HuH-7 (cell line): ENCODE measurements at regions not wholly inside any gene's neighbourhood (a gene's known extent, or its start where the extent isn't known, plus 50 kb on each side); places are given as distances from the start of the nearest gene placed in this dataset.

Experiments
- DNase-seq: peaks from one replicate; pipeline ENCODE4 v3.0.0; 2011; ENCODE audit warnings: low spot score

DNA sequence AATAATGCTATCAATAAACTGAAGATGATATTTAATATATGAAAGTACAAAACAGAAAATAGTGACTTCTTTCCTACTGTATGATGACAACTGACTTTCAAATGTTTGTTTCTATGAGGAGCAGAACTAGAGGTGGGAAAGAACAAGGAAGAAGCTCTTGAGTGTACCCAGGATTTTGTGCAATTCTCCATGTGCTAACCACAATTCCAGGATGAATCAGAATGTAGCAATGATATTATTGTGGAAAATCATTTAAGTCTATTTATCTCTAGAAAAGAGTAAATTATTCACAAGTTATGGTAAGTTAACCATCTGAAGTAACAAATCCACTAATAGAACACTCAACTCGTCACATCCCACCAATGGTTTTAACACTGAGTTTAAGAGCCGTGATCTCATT, 324.1 kb upstream of the EMCN start:
- DNase-seq = no peak

GRCh38 chr4:100839712-100840111, 321.9 kb upstream of the EMCN start:
- DNase-seq = no peak

GRCh38 chr4:100838286-100838685, 320.5 kb upstream of the EMCN start:
- DNase-seq = no peak

- no peak for DNase-seq
Observed at GRCh38 chr4:100836929-100837328, 319.1 kb upstream of the EMCN start.

GRCh38 chr4:100834616-100835015, 316.8 kb upstream of the EMCN start:
- no peak for DNase-seq

GRCh38 chr4:100833906-100834305, 316.1 kb upstream of the EMCN start:
- no peak for DNase-seq

GRCh38 chr4:100828986-100829685, 311.3 kb upstream of the EMCN start:
- DNase-seq = no peak

- no peak for DNase-seq
Observed at GRCh38 chr4:100828364-100828763, 310.5 kb upstream of the EMCN start.

DNA sequence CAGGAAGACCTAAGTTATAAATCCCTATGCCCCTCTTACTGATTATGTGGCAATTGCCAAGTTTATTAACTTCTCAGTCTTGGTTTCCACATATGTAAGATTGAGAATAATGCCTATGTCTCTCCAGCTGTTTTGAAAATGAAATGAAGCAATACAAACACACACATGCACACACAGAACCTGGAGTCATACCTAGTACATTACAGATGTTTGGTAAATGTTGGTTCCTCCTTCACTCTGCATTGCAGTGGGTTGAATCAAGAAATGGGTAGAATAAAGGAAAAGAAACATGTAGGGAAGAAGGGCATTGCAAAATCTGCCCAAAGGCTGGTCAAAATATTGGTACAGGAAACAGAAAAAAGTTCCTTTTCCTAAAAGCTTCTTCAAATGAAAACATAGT, 309.9 kb upstream of the EMCN start:
- DNase-seq = no peak

GRCh38 chr4:100826808-100827548, 309.2 kb upstream of the EMCN start:
- no peak for DNase-seq

DNA sequence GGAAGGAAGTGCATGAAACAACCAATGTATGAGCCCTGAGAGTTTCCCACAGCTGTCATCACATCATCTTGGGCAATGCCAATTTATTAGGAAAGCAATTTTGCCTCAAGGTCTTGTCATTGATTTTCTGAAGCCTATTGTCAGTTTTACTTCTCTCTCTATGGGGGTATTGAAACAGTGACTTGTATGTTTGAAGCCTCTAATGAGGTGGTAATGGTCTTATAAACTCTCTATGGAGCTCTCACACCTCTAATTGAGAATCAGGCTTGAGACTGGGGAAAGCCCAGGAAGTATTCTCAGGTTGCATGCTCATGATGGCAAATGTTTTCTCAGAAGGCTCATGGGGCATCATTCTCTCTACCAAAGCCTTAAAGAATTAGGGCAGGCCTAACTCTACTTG, 308.2 kb upstream of the EMCN start:
- no peak for DNase-seq

DNA sequence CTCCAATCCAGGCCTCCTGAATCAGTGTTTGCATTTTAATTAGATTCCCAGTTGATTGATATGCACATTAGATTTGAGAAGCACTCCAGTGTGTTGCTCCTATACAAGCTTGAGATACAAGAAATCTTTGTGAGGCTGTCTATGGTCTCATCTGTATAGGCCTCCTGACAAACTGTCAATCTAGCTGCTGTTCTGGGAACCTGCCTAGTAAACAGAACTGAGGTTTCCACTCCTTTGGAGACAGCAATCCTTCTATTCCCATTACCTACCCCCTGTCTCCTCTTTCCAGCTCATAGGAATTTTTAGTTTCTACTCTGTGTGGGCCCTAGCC, 306.1 kb upstream of the EMCN start:
- no peak for DNase-seq

DNA sequence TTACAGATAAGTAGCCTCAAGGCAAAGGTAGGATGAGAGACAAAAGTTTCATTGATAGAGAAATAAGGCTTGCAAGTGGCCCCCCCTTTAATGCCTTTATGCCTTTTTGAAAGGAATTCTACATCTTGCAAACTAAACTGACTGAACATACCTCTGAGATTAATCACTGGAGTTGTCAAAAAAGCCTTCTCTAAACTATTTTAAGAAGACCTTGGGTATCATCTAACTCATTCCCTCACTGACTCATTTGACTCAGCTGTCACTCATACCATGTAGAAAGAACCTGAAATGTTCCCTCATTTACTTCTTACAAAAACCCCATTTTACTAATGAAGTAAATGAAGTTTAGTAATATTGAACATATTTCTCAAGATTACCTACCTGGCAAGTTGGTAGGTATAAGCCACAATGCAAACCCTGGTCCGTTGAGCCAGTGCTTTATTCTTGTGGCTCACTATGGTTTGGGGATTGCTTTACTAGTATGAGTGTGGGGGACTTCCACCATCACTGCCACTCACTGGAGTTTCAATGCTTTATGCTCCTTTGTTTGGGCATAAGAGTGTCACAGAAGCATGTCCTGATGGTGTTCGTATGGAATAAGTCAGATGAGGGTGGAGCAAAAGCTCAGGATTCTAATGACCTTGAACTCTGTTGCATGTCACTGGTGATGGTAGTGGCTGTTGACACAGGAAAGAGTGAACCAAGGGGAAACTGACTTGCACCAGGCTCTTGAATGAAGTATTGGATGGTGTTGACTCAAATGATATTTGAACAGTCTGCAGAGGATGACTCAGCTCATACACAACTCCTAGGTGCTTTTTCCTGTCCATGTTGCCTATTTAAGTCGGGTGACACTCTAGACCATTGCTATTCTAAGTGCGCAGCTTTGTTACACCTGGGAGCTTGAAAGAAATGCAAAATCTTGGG, 305.5 kb upstream of the EMCN start:
- no peak for DNase-seq

GRCh38 chr4:100820249-100820648, 302.4 kb upstream of the EMCN start:
- no peak for DNase-seq

DNA sequence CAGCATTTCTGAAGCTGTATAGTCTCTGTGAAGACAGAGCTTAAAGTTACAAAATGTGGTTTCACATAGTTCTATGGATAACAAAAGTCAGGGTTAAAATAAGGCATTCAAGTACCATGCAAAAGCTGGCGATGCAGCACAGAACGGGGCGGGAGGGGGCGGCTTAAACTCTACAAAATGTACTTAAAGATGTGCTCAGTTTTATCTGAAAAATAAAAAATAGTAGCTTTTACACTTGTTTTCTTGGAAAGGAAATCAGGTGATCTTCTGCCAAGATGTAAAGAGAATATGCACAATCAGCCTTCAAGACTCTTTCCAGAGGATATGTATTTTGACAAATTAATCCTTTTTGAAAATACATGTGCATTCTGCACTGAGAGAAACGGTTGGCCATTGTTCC, 301.7 kb upstream of the EMCN start:
- no peak for DNase-seq

- DNase-seq = no peak
Observed at GRCh38 chr4:100816436-100817045, 298.7 kb upstream of the EMCN start.

DNA sequence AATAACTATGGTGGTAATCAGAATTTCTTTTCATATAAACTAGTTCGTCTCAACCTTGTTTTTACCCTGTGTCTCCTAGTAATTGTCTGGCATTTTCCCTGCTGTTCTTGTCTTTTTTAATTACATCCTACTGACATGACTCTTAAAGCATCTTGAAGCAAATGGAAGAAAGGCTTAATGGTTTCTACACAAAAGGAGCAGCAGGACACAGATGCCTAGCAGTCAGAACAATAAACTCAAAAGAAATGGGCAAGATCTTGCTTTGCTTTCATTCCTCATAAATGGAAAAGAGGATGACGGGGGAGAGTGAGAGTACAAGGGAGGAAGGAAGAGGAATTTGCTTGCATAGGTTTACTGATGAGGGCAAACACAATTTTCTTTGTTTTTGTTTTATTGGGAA, 293.2 kb upstream of the EMCN start:
- no peak for DNase-seq

- no peak for DNase-seq
Observed at GRCh38 chr4:100809506-100809905, 291.7 kb upstream of the EMCN start.

GRCh38 chr4:100806988-100807387, 289.2 kb upstream of the EMCN start:
- no peak for DNase-seq

GRCh38 chr4:100805538-100805937, 287.7 kb upstream of the EMCN start:
- no peak for DNase-seq

- DNase-seq = no peak
Observed at GRCh38 chr4:100804576-100805360, 286.9 kb upstream of the EMCN start.

- no peak for DNase-seq
Observed at GRCh38 chr4:100803751-100804150, 285.9 kb upstream of the EMCN start.
